Ectodermal cell (in vitro differentiated cells): ENCODE measurements at regions not wholly inside any gene's neighbourhood (a gene's known extent, or its start where the extent isn't known, plus 50 kb on each side); places are given as distances from the start of the nearest gene placed in this dataset.

Source experiments
- H3K27ac ChIP-seq: 2 replicates; pipeline ENCODE4 v1.7.0; 2013; ENCODE audit warnings: mild to moderate bottlenecking, low read depth, low read length; ENCODE audit not compliant: insufficient read depth, poor library complexity, severe bottlenecking
- H3K27me3 ChIP-seq: 2 replicates; pipeline ENCODE4 v1.7.0; 2013; ENCODE audit warnings: mild to moderate bottlenecking, low read length; ENCODE audit not compliant: insufficient read depth, control insufficient read depth, poor library complexity, severe bottlenecking
- H3K36me3 ChIP-seq: one replicate; pipeline ENCODE4 v1.7.0; 2013; ENCODE audit warnings: low read length; ENCODE audit not compliant: control insufficient read depth, insufficient read depth
- H3K4me1 ChIP-seq: one replicate; pipeline ENCODE4 v1.7.0; 2013; ENCODE audit warnings: low read length; ENCODE audit not compliant: control insufficient read depth, insufficient read depth
- H3K4me3 ChIP-seq: 2 replicates; pipeline ENCODE4 v1.7.0; 2013; ENCODE audit warnings: low read depth, low read length, control low read depth; ENCODE audit not compliant: insufficient read depth
- H3K9me3 ChIP-seq: 2 replicates; pipeline ENCODE4 v1.7.0; 2013; ENCODE audit warnings: mild to moderate bottlenecking, low read length, moderate library complexity; ENCODE audit not compliant: control insufficient read depth
- WGBS, 2 experiments: methylation state at CpG; one replicate each; pipeline ENCODE4 v1.1.7; 2013; ENCODE audit warnings: missing lambda C conversion rate in 2 of 2; 5-methylcytosine and 5-hydroxymethylcytosine counted together

GRCh38 chr10:21214329-21214728 lies 311.2 kb downstream of the SKIDA1 start:
- no peak overlapping the region for H3K4me3 ChIP-seq
- 92 to 94% methylated on average over 3 of the region's 3 CpGs for WGBS, 2 experiments
- H3K9me3 ChIP-seq = no peaks in the 10 kb centered on the region
- H3K27me3 ChIP-seq = no peaks in the 10 kb centered on the region
- no peak overlapping the region for H3K27ac ChIP-seq
- H3K4me1 ChIP-seq = no peaks in the 10 kb centered on the region
- no peaks in the 10 kb centered on the region for H3K36me3 ChIP-seq

GRCh38 chr10:21213381-21213780 lies 312.1 kb downstream of the SKIDA1 start:
- Histone ChIP-seq H3K4me1 (no peaks in the 10 kb centered on the region), H3K4me3 (no peak overlapping the region), H3K9me3 (no peaks in the 10 kb centered on the region), H3K27me3 (no peaks in the 10 kb centered on the region), H3K27ac (no peak overlapping the region), H3K36me3 (no peaks in the 10 kb centered on the region)
- WGBS, 2 experiments = 90 to 94% methylated on average over 6 of the region's 6 CpGs

GRCh38 chr10:21212912-21213311 lies 312.6 kb downstream of the SKIDA1 start:
- H3K4me1 ChIP-seq = no peaks in the 10 kb centered on the region
- H3K4me3 ChIP-seq = no peak overlapping the region
- 92 to 96% methylated on average over 5 of the region's 5 CpGs for WGBS, 2 experiments
- no peaks in the 10 kb centered on the region for H3K27me3 ChIP-seq
- H3K36me3 ChIP-seq = no peaks in the 10 kb centered on the region
- H3K9me3 ChIP-seq = no peaks in the 10 kb centered on the region
- no peak overlapping the region for H3K27ac ChIP-seq

DNA sequence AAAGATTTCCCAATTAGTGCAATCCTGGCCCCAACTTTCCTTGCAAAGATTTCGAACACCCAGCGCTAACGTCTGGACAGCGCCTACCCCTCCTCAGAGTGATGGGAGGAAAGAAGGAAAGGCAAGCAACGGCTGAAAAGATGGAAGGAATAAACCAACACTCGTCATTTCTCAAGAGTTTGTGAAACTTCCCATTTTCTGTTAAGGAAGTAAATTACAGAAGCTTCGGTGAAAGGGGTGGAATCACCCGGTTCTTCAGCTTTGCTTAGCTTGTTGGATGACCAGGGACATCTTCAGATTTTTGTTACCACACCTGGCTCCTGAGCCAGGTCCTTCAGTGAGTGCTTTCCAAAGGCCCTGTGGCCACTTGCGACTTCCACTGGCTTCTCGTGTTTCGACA lies 313.1 kb downstream of the SKIDA1 start:
- 93 to 96% methylated on average over 11 of the region's 11 CpGs for WGBS, 2 experiments
- Histone ChIP-seq H3K4me1 (no peaks in the 10 kb centered on the region), H3K4me3 (no peak overlapping the region), H3K9me3 (no peaks in the 10 kb centered on the region), H3K36me3 (no peaks in the 10 kb centered on the region), H3K27ac (no peak overlapping the region), H3K27me3 (no peaks in the 10 kb centered on the region)

- 95 to 96% methylated on average over 4 of the region's 4 CpGs for WGBS, 2 experiments
- no peaks in the 10 kb centered on the region for H3K27me3 ChIP-seq
- H3K9me3 ChIP-seq = no peaks in the 10 kb centered on the region
- no peak overlapping the region for H3K27ac ChIP-seq
- no peak overlapping the region for H3K4me3 ChIP-seq
- no peaks in the 10 kb centered on the region for H3K4me1 ChIP-seq
- no peaks in the 10 kb centered on the region for H3K36me3 ChIP-seq
These were observed 312.4 kb upstream of the NEBL start for GRCh38 chr10:21209495-21209894.

DNA sequence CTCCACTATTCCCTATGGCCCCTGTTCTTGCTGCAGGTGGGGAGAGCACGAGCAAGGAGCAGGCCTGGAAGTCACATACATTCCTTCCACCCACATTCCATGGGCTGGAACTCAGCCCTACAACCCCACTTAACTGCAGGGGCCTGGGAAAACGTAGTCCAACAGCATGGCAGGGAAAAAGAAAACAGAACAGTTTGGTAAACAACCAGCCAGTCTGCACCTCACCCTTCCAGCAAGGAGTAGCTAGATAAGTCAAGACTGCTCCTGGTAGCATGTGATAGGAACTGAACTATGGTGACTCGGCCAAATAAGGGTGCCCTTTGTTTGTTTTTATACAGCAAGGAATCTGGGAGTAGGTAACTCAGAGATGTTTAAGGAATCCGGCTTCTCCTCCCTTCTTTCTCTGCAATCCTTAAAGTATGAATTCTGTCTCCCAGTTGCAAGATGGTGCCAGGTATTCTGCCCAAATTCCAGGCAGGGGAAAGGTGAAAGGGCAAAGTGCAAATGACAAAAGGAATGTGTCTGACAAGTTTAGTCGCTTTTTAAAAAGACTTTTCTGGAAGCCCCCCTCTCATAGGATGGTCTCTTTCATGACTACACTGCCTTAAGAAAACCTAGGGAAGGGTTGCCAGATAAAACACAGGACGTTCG lies 311.7 kb upstream of the NEBL start:
- Histone ChIP-seq H3K9me3 (no peaks in the 10 kb centered on the region), H3K27me3 (no peaks in the 10 kb centered on the region), H3K4me3 (no peak overlapping the region), H3K27ac (no peak overlapping the region), H3K36me3 (no peaks in the 10 kb centered on the region), H3K4me1 (no peaks in the 10 kb centered on the region)
- WGBS, 2 experiments = 85 to 87% methylated on average over 7 of the region's 7 CpGs

GRCh38 chr10:21207852-21208646 lies 310.9 kb upstream of the NEBL start:
- H3K4me1 ChIP-seq = no peaks in the 10 kb centered on the region
- H3K4me3 ChIP-seq = no peak overlapping the region
- no peak overlapping the region for H3K27ac ChIP-seq
- no peaks in the 10 kb centered on the region for H3K9me3 ChIP-seq
- no peaks in the 10 kb centered on the region for H3K27me3 ChIP-seq
- no peaks in the 10 kb centered on the region for H3K36me3 ChIP-seq
- 90 to 97% methylated on average over 4 of the region's 4 CpGs for WGBS, 2 experiments

DNA sequence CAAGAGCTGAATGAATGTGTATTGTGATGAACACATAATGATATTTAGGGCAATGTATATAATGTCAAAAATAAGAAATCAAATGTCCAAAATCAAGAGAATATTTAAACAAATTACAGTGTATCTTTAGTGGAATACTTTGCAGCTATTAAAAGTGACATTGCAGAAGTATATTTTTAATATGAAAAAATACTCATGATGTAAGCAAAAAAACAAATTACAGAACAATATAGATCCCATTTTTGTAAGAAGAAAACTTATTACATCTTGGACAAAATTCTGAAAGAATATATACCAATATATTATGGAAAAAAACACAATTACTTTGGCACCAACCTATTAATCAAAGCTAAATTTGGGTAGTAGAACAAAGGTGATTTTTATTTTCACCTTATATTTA lies 308.2 kb upstream of the NEBL start:
- H3K27me3 ChIP-seq = no peaks in the 10 kb centered on the region
- no peaks in the 10 kb centered on the region for H3K4me1 ChIP-seq
- H3K36me3 ChIP-seq = no peaks in the 10 kb centered on the region
- H3K4me3 ChIP-seq = no peak overlapping the region
- H3K27ac ChIP-seq = no peak overlapping the region
- H3K9me3 ChIP-seq = no peaks in the 10 kb centered on the region

DNA sequence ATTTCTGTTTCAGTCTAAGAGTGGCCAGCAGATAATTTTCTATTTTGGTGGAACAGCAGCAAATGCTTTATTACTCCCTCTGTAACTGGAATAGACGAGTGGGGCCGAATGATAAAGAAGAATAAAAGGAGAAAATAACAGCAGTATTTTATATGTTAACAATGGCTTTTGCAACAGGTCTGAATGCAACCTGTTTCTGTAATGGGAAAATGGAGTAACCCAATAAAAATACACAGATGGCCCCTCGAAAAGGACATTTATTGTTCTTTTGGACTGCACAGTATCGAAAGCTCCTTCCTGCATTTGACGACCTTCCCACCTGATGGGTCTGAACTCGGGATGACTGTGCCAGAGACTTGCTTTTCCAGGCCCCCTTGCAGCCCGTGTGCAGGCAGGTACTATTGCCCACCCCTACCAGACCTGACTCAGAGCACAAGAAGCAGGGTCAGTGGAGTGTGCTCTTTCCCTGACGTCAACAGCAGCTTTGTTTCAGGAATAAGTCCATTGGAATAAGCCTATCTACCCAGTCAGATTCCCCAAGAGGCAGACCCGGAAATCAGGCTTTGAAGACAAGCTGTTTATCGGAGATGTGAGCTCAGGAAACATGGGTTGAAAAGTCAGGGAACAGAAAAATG lies 306.5 kb upstream of the NEBL start:
- H3K27me3 ChIP-seq = no peaks in the 10 kb centered on the region
- H3K36me3 ChIP-seq = no peaks in the 10 kb centered on the region
- 89 to 90% methylated on average over 9 to 10 of the region's 10 CpGs for WGBS, 2 experiments
- no peaks in the 10 kb centered on the region for H3K9me3 ChIP-seq
- no peaks in the 10 kb centered on the region for H3K4me1 ChIP-seq
- no peak overlapping the region for H3K4me3 ChIP-seq
- H3K27ac ChIP-seq = no peak overlapping the region

DNA sequence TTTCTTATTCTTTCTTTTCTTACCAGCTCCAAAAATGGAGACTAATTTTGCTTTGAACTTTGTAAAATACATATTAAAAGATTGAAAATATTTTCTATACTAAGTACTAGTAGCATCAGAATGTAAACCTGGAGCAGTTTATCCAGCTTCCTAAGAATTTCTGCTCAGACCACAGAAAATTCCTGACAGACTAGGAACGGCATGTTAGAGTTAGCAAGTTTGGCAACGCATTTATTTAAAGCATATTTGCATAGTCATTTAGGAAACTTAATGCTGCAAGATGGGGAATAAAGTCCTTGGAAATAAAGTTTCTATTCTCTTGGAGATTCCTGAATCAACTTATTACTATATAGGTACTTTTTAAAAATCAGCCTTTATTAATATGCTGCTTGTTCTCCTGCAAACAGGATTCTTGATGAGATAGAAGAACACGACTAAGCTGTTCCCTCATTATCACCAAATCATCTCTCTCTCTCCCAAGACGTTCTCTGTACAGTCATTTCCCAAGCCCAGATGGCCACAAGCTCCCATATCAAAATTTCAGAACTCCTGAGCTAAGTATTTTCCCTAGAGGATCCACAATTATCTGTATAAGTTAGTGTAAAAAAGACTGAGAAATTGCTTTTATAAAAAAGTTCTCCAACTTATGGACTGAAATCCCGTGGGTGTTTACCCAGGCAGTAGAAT lies 305.8 kb upstream of the NEBL start:
- no peaks in the 10 kb centered on the region for H3K9me3 ChIP-seq
- H3K4me3 ChIP-seq = no peak overlapping the region
- no peaks in the 10 kb centered on the region for H3K36me3 ChIP-seq
- H3K27me3 ChIP-seq = no peaks in the 10 kb centered on the region
- no peak overlapping the region for H3K27ac ChIP-seq
- no peaks in the 10 kb centered on the region for H3K4me1 ChIP-seq
- WGBS, 2 experiments = 91 to 92% methylated on average over 5 of the region's 5 CpGs
